ENCODE measurements at regions not wholly inside any gene's neighbourhood (a gene's known extent, or its start where the extent isn't known, plus 50 kb on each side); places are given as distances from the start of the nearest gene placed in this dataset.

DNA sequence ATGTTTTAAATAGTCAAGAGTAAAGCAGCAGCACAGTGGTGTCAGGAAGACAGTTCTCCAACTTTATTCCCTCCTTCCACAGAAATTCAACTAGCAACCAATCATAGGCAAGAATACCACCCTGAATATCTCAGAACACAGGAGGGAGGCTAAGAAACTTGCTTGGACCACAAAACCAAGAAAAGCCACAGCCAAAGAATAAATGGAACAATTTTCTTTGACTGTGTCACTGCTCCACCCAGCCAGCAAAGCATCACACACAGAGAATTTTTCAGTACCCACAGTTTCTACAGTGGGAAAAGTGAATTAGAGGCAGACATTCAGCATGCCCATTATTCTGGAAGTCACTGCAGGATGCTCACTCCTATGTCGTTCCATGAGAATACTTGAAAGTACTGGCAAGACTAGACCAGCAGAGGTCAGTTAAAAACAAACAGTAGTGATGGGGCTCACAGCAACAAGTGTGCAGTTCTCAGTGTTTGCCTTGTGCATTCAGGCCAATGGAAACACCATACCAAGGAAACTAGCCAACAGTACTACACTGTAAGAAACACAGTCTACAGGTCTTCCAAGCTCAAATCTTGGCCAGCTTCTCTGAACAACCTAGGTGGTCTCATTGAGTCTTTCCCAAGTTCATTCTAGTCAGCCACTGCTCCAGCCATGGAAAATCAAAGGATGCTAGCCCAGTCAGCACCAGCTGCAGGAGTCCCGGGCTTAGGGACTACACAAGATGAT is 56.8 kb upstream of the FOXG1 start:
- TF ChIP-seq CTCF (IDR thresholded peaks at IDR 0.05; ENCODE audit: low read depth, low read length, poor library complexity, severe bottlenecking), result no peak
- no peak for TF ChIP-seq EZH2phosphoT487 (IDR thresholded peaks at IDR 0.05; ENCODE audit: borderline replicate concordance, low read length)

Measured in DOHH2 (cell line).